ENCODE measurements at regions not wholly inside any gene's neighbourhood (a gene's known extent, or its start where the extent isn't known, plus 50 kb on each side); places are given as distances from the start of the nearest gene placed in this dataset.
"Not testable (repeated sequence)": the region's sequence is repeated elsewhere in the genome, so short reads cannot be mapped to it uniquely, and the experiment has no call there.

DNA sequence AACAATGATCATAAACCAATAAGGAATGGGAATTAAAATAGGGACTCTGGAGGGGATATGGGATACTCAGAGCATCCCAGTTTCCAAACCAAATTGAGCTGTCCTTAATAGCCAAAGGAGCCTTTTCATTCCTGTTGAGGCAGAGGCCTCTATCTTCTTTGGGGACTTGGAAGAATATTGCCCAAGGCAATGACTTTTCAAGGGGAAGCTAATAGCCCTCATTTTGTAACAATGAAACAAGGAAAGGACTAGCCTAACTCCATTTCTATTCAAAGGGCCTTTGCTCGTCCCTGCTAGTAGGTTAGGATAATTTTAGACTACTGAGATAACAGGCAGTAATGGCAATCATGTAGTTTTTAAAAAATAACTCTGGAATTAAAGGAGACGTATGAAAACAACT lies 789.8 kb upstream of the SLITRK5 start:
- no peaks in the 10 kb centered on the region for H3K36me3 Mint-ChIP-seq (ENCODE audit: low read depth)
- no peak overlapping the region for H3K27ac Mint-ChIP-seq
- no peaks in the 10 kb centered on the region for H3K27me3 Mint-ChIP-seq (ENCODE audit: low read depth)
- peaks cover 21% of the 10 kb centered on the region for H3K9me3 Mint-ChIP-seq
- H3K4me3 Mint-ChIP-seq, result no peak overlapping the region
- DNase-seq (ENCODE audit: low spot score), result no peak
- H3K4me1 Mint-ChIP-seq (ENCODE audit: low read depth), result no peaks in the 10 kb centered on the region

DNA sequence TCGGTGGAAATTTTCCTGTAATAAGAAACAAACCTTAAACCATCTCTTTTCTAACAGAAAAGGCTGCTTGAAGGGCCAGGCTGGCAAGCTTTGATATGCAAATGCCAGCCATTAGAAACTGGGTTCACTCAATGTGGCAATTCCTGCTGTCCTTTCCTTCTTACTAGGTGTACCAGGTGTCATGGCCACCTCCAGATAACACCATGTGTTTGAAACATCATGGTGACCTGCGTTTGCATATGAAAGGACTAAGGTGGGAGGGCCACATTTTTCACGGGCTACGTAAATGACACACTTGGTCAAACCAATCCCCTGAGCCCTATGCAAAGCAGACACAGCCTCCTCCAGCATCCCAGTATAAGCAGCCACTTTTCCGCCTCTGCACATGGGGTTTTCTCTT lies 789.1 kb upstream of the SLITRK5 start:
- Mint-ChIP-seq H3K36me3 (ENCODE audit: low read depth) (no peaks in the 10 kb centered on the region), H3K4me1 (ENCODE audit: low read depth) (no peaks in the 10 kb centered on the region), H3K9me3 (peaks cover 21% of the 10 kb centered on the region), H3K27ac (no peak overlapping the region), H3K4me3 (no peak overlapping the region), H3K27me3 (ENCODE audit: low read depth) (no peaks in the 10 kb centered on the region)
- no peak for DNase-seq (ENCODE audit: low spot score)

DNA sequence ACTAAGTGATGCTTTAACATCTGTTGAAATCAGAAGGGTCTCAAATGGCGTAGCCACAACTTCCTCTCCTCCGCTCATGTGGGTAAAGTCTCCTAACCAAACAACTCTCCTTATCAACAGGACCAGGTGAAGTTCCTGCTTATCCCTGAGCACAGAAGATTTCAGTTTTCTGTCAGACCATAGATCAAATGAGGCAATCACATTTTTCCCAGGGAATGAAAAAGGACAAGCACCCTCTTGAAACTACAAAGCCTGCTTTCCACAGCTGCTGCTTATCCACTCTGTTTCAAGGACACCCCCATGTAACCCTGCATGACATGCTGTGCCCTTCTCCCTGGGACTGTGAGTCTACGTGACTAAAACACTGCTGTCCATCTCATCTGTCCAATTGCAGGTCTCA lies 788.3 kb upstream of the SLITRK5 start:
- Mint-ChIP-seq H3K9me3 (peaks cover 21% of the 10 kb centered on the region), H3K4me1 (ENCODE audit: low read depth) (no peaks in the 10 kb centered on the region), H3K27me3 (ENCODE audit: low read depth) (no peaks in the 10 kb centered on the region), H3K36me3 (ENCODE audit: low read depth) (no peaks in the 10 kb centered on the region), H3K4me3 (no peak overlapping the region), H3K27ac (no peak overlapping the region)
- DNase-seq (ENCODE audit: low spot score), result no peak

DNA sequence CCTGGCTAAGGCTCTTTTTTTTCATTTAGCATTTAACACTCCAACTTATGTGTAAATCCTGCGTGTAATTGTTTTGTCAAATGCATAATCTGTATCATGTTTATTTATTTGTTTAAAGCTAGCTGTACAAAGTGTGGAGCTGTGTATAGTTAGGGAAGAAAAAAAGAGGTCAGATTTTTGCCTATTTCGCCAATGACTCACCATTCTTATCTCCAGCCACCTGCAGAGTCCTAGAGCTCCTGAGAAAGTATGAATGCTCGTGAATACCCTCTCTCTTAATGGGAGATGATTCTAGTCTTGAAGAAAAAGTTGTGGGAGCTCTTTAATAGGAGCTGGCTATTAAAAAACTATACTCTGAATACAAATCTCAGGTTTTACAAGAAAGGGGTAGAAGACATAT lies 778.8 kb upstream of the SLITRK5 start:
- Mint-ChIP-seq H3K4me1 (ENCODE audit: low read depth) (no peaks in the 10 kb centered on the region), H3K27me3 (ENCODE audit: low read depth) (no peaks in the 10 kb centered on the region), H3K27ac (no peak overlapping the region), H3K9me3 (peaks cover 21% of the 10 kb centered on the region), H3K36me3 (ENCODE audit: low read depth) (no peaks in the 10 kb centered on the region), H3K4me3 (no peak overlapping the region)
- no peak for DNase-seq (ENCODE audit: low spot score)

DNA sequence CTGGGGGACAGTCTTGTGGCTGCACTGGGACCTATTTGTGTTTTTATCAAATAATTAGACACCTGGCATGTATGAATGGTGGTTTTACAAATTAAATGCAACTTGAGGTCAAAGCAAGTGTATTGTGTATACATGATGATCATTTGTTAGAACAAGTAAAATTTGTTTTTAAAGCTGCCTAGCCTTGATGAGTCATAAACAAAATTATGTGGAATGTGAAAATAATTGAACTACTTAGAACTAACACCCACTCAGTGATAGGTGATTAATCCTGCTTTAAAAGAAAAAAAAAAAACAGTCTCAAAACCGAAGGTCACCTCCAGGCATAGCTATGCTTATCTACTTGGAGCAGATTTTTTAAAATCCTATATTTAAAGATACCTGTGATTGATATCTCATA lies 770.3 kb upstream of the SLITRK5 start:
- peaks cover 8% of the 10 kb centered on the region for H3K9me3 Mint-ChIP-seq
- no peak overlapping the region for H3K27ac Mint-ChIP-seq
- no peaks in the 10 kb centered on the region for H3K4me1 Mint-ChIP-seq (ENCODE audit: low read depth)
- no peaks in the 10 kb centered on the region for H3K36me3 Mint-ChIP-seq (ENCODE audit: low read depth)
- H3K4me3 Mint-ChIP-seq, result no peak overlapping the region
- DNase-seq (ENCODE audit: low spot score), result no peak
- no peaks in the 10 kb centered on the region for H3K27me3 Mint-ChIP-seq (ENCODE audit: low read depth)

DNA sequence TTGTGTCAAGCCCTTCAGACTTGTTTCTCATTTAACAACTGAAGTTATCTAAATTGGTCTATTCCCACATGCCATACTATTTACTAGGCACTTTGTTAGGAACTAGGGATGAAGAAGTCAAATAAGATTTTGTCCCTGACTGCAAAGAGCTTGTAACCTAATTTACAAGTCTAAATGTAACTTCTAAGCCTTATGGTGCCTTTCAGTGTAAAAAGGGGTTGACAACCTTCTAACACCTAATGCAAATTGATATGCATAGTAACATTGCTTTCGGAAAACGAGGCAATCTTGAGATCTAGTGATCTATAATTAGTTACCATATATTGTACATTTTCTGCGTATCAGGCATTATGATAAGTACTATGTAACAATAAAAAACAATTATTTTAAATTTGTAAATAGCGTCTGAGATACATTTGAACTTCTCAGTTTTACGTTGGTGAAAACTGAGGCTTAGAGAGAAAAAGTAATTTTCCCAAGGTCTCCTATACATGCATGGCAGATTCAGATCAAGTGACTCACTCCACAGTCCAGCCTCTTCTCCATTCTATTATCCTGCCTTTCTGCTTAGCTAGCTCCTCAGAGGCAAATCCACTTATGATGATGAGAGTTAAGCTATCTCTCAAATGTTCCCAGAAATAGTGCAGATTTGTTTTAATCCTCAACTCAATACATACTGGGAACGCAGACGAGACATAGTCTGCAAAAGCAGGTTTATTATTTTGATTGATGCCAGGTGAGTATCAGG lies 764.9 kb upstream of the SLITRK5 start:
- Mint-ChIP-seq H3K4me1 (ENCODE audit: low read depth) (no peaks in the 10 kb centered on the region), H3K9me3 (peaks cover 13% of the 10 kb centered on the region)
- no peak for DNase-seq (ENCODE audit: low spot score)

DNA sequence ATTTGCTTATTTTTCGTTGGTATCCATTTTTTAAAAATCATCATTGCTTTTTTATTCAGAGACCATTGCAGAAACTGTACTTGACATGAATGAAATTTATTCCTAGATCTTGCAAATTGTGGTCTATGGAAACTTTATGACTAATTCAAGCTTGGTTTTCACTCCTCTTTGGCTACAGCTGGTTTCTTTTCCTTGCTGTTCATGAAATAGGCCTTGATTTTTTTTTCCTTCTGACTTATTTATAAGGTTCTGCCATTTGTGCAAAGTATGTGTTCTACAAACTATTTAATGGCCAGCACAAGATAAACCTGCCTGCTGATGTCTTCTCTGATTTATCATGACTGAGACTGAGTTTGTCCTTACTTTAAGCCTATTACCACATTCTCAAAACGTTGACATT lies 764.0 kb upstream of the SLITRK5 start:
- Mint-ChIP-seq H3K4me1 (ENCODE audit: low read depth) (no peaks in the 10 kb centered on the region), H3K36me3 (ENCODE audit: low read depth) (no peaks in the 10 kb centered on the region), H3K27me3 (ENCODE audit: low read depth) (no peaks in the 10 kb centered on the region), H3K9me3 (peaks cover 16% of the 10 kb centered on the region), H3K27ac (no peak overlapping the region), H3K4me3 (no peak overlapping the region)
- no peak for DNase-seq (ENCODE audit: low spot score)

More for the DNA sequence above, 764.9 kb upstream of the SLITRK5 start:
- H3K27ac Mint-ChIP-seq, result no peak overlapping the region
- H3K36me3 Mint-ChIP-seq (ENCODE audit: low read depth), result no peaks in the 10 kb centered on the region
- no peak overlapping the region for H3K4me3 Mint-ChIP-seq
- H3K27me3 Mint-ChIP-seq (ENCODE audit: low read depth), result no peaks in the 10 kb centered on the region

DNA sequence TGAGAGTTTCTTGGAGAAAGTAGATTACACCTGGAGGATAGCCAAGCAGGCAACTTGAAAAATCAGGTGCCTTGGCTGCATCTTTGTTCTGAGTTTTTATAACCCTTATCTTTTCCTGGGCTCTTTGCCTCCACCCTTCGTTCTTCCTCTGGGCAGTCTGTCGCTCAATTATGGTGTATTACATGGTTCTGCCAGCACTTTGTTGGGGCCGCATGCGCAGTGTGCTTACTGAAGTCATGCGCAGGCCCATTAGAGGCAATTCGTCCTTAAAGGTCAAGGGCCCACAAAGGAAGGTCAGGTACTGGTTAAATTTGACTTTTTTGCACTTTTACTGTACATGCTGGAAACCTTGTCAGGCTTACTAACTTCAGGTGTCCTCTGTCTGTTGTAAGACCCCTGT lies 761.9 kb upstream of the SLITRK5 start:
- no peak overlapping the region for H3K27ac Mint-ChIP-seq
- no peak for DNase-seq (ENCODE audit: low spot score)
- H3K4me3 Mint-ChIP-seq, result no peak overlapping the region

DNA sequence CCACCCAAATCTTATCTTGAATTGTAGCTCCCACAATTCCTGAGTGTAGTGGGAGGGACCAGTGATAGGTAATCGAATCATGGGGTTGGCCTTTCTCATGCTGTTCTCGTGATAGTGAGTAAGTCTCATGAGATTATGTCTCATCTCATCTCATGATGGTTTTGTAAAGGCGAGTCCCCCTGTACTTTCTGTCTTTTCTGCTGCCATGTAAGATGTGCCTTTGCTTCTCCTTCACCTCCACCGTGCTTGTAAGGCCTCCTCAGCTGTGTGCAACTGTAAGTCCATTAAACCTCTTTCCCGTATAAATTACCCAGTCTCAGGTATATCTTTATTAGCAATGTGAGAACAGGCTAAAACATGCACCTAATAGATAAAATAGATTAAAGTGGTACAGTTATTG lies 756.4 kb upstream of the SLITRK5 start:
- no peaks in the 10 kb centered on the region for H3K4me1 Mint-ChIP-seq (ENCODE audit: low read depth)
- no peak for DNase-seq (ENCODE audit: low spot score)
- H3K4me3 Mint-ChIP-seq, result no peak overlapping the region
- H3K27ac Mint-ChIP-seq, result no peak overlapping the region
- H3K27me3 Mint-ChIP-seq (ENCODE audit: low read depth), result no peaks in the 10 kb centered on the region
- no peaks in the 10 kb centered on the region for H3K36me3 Mint-ChIP-seq (ENCODE audit: low read depth)
- peaks cover 44% of the 10 kb centered on the region for H3K9me3 Mint-ChIP-seq

More for the DNA sequence above, 761.9 kb upstream of the SLITRK5 start:
- peaks cover 23% of the 10 kb centered on the region for H3K9me3 Mint-ChIP-seq
- H3K27me3 Mint-ChIP-seq (ENCODE audit: low read depth), result no peaks in the 10 kb centered on the region
- no peaks in the 10 kb centered on the region for H3K4me1 Mint-ChIP-seq (ENCODE audit: low read depth)
- no peaks in the 10 kb centered on the region for H3K36me3 Mint-ChIP-seq (ENCODE audit: low read depth)

DNA sequence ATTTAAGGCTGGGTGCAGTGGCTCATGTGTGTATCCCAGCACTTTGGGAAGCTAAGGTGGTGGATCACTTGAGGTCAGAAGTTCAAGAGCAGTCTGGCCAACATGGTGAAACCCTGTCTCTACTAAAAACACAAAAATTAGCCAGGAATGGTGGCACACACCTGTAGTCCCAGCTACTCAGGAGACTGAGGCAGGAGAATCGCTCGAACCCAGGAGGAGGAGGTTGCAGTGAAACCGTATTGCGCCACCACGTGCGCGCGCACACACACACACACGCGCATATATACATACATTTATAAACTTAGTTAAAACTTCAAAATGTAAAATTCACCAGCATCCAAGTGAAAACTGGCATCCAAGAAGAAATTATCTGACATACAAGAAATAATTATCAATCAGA lies 753.7 kb upstream of the SLITRK5 start:
- H3K27me3 Mint-ChIP-seq (ENCODE audit: low read depth); H3K36me3 Mint-ChIP-seq (ENCODE audit: low read depth); H3K27ac Mint-ChIP-seq; H3K4me1 Mint-ChIP-seq (ENCODE audit: low read depth); H3K4me3 Mint-ChIP-seq; DNase-seq (ENCODE audit: low spot score): not testable (repeated sequence)
- H3K9me3 Mint-ChIP-seq, result peaks cover 30% of the 10 kb centered on the region

DNA sequence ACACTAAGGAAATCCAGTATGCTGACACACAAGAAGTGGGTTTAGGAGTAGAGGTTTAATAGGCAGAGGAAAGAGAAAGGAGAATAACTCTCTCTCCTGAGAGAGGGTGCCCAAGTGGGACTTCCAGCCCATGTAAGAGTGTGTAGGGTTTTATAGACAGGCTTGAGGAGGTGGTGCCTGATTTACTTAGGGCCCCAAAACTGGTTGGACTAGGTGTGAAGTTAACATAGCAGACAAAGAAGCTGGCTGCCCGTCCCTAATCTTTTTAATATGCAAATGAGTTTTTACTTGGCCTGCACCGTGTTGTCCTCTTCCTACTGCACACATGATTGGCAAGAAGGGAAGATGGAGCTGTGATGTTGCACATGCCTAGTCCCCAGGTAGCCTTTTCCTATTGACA lies 752.5 kb upstream of the SLITRK5 start:
- Mint-ChIP-seq H3K9me3 (peaks cover 31% of the 10 kb centered on the region), H3K27ac (no peak overlapping the region), H3K4me3 (no peak overlapping the region), H3K27me3 (ENCODE audit: low read depth) (no peaks in the 10 kb centered on the region), H3K36me3 (ENCODE audit: low read depth) (no peaks in the 10 kb centered on the region), H3K4me1 (ENCODE audit: low read depth) (no peaks in the 10 kb centered on the region)
- DNase-seq (ENCODE audit: low spot score), result no peak

DNA sequence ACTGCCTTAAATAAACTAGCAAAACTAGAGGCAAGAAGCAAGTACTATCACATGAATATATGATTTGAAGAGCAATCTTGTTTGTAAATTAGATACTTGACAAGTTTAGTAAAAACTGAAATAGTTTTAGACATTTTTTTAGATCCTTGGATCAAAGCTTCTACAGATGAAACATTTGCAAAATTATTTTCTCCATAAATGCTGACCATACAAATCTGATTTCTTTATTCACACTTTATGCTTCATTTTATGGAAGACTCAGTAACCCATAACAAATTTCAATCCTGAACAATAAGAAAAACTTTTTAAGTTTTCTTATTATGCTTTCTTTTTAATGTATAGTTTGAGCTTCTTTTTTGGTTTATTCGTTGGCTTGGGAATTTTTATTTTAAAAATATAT lies 750.2 kb upstream of the SLITRK5 start:
- Mint-ChIP-seq H3K4me3 (no peak overlapping the region), H3K4me1 (ENCODE audit: low read depth) (no peaks in the 10 kb centered on the region), H3K9me3 (peaks cover 29% of the 10 kb centered on the region), H3K27ac (no peak overlapping the region), H3K27me3 (ENCODE audit: low read depth) (no peaks in the 10 kb centered on the region), H3K36me3 (ENCODE audit: low read depth) (no peaks in the 10 kb centered on the region)
- no peak for DNase-seq (ENCODE audit: low spot score)

DNA sequence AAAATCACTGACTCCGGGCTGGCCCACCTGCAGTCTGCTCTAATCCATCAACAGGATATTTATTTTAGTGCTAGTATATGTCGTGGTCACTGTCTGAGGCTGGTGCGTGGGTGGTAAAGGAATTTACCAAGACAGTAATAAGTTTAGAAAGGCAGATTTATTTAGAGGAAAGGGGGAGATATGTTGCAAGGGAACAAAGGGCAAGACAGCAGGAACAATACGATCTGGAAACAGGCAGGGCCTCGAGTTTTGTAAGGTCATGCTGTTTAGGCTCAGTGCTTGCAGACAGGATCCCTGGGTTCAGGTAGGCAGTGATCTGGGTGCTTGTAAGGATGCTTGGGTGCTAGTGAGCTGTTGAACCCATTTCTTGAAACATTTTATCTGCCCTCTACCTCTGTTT lies 748.2 kb upstream of the SLITRK5 start:
- no peaks in the 10 kb centered on the region for H3K27me3 Mint-ChIP-seq (ENCODE audit: low read depth)
- H3K36me3 Mint-ChIP-seq (ENCODE audit: low read depth), result no peaks in the 10 kb centered on the region
- H3K4me3 Mint-ChIP-seq, result no peak overlapping the region
- H3K27ac Mint-ChIP-seq, result no peak overlapping the region
- DNase-seq (ENCODE audit: low spot score), result no peak
- no peaks in the 10 kb centered on the region for H3K4me1 Mint-ChIP-seq (ENCODE audit: low read depth)
- peaks cover 27% of the 10 kb centered on the region for H3K9me3 Mint-ChIP-seq

DNA sequence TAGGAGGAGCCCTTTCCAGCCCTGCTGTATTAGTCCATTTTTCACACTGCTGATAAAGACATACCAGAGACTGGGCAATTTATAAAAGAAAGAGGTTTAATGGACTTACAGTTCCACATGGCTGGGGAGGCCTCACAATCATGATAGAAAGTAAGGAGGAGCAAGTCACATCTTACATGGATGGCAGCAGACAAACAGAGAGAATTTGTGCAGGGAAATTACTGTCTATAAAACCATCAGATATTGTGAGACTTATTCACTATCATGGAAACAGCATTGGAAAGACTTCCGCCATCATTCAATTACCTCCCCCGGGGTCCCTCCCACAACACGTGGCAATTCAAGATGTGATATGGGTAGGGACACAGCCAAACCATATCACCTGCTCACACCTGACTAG lies 744.3 kb upstream of the SLITRK5 start:
- not testable (repeated sequence) for DNase-seq (ENCODE audit: low spot score); H3K27ac Mint-ChIP-seq; H3K4me1 Mint-ChIP-seq (ENCODE audit: low read depth); H3K36me3 Mint-ChIP-seq (ENCODE audit: low read depth); H3K4me3 Mint-ChIP-seq; H3K27me3 Mint-ChIP-seq (ENCODE audit: low read depth)
- H3K9me3 Mint-ChIP-seq, result peaks cover 27% of the 10 kb centered on the region

DNA sequence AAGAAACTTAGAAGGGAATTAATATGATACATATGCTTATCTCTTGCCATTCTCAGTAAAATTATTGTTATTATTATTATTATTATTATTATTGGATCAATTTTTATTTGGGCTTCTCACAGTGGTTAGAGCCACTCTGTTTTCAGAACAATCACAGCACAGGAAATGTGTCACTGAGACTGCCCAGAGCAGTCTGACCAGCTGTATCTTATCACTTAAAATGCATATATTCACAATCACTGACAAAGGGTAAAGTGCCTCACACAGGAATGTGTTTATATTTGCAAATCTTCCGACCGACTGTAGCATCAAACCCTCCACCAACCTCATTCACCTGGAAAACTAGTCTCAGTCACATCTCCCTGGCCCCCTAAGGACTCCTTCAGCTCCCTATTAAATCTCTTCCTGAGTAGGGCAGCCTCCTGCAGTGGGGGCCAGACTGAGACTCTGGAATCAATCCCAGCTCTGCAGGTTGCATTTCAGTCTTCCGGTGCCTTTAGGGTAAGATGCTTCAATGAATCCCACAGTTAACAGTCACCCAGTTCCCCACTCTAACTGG lies 738.3 kb upstream of the SLITRK5 start:
- H3K4me3 Mint-ChIP-seq, result no peak overlapping the region
- no peak overlapping the region for H3K27ac Mint-ChIP-seq

More for the DNA sequence above, 738.3 kb upstream of the SLITRK5 start:
- no peak for DNase-seq (ENCODE audit: low spot score)
- Mint-ChIP-seq H3K27me3 (ENCODE audit: low read depth) (no peaks in the 10 kb centered on the region), H3K36me3 (ENCODE audit: low read depth) (no peaks in the 10 kb centered on the region), H3K4me1 (ENCODE audit: low read depth) (no peaks in the 10 kb centered on the region), H3K9me3 (peaks cover 5% of the 10 kb centered on the region)

Measured in T-helper 2 cell treated with Interferon-gamma antibody and Interleukin-4, amounts not matched to agents 5 μg/mL and 100 μg/mL, for 36 hours (primary cell).